HS-27A (cell line): ENCODE measurements at regions not wholly inside any gene's neighbourhood (a gene's known extent, or its start where the extent isn't known, plus 50 kb on each side); places are given as distances from the start of the nearest gene placed in this dataset.
A peak's percentile ranks its signal among the peaks of the same experiment; 100 is the strongest.
"Not testable (repeated sequence)": the region's sequence is repeated elsewhere in the genome, so short reads cannot be mapped to it uniquely, and the experiment has no call there.

Experiments
- DNase-seq: peaks from one replicate; pipeline ENCODE4 v3.0.0-alpha.2; 2012; ENCODE audit warnings: low read depth, missing footprints

DNA sequence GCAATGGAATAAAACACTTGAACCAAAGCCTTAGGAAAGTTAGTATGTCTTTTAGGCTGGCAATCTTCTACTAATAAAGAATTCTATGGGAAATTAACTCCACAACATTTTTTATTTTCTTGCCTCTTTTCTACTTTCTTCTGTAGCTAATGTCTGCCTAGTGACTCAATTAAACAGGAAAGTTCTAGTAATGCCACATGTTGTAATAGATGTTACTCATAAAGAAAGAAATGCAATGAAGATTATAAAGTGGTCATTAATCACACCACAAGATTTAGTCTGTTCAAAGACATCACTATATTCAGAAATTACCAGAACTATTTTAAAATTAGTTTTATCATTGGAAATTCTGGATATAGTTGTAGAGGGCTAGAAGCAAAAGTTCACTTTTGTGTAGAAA is 329.7 kb downstream of the SI start:
- no peak for DNase-seq

DNA sequence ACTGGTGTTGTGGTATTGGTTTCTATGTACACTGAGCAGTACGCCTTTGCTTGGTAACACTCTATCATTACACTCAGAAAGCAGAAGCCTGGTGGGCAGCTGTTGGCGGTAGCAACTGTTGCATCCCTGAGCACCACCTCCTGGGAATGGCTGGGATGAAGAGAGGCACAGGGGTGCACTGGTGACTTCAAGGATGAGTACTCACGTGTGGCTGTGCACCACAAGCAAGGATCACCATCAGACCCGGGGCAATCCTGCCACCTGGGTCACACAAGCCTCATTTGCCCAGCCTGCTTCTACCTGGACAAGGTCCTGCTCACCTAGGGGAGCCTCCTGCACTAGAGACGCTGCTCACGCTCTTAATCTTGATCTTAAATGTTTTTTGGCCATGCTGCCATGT is 336.4 kb downstream of the SI start:
- DNase-seq: no peak

DNA sequence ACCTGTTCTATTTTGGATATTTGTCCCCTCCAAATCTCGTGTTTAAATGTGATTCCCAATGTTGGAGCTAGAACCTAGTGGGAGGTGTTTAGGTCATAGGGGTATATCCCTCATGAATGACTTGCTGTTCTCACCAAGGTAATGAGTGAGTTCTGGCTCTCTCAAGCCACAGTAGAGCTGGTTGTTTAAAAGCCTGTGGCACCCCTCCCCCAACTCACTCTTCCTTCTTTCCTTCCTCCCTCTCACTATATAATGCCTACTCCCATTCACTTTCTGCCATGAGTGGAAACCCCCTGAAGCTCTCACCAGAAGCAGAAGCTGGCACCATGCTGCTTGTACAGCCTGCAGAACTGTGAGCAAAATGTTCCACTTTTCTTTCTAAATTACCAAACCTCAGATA is 341.1 kb downstream of the SI start:
- no peak for DNase-seq

DNA sequence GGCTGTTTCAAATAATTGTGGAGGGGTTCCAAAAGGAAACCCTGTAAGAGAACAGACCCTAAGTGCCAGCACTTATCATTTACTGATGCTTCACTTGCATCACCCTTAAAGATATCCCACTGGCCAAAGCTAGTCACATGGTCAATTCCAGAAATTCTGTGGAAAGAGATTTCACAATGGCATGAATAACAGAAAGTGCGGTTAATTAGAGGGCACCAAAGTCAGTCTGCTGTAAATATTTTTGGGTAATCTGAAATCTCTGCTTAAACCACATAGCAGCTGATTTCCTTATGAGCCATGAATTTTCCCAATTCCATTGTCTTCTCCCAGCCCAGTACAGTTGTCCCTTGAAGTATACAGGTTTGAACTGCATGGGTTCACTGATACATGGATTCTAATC is 346.1 kb downstream of the SI start:
- DNase-seq: no peak

DNA sequence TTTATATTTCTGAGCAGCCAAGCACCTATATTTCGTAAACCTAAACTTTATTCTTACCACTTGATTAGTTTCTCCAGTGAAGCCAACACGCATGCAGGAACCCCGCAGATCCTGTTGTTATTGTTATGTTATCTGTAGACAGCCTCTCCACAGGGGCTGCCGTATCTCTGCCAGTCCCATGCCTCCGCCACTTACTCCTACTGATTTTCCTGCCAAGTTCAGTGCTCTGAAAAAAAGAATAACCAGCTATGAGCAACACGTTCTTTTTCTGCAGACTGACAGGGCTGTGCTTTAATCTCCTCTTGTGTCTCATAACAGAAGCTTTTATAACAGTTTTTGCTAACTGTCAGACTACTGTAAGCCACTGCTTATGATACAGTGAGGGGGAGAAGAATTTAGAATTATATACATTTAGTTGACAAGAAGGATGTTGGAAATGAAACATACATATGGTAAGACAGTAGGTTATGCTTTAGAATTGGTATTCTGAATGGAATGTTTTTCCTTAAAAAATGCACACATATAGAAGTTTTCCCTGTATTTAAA is 347.4 kb downstream of the SI start:
- DNase-seq: no peak

DNA sequence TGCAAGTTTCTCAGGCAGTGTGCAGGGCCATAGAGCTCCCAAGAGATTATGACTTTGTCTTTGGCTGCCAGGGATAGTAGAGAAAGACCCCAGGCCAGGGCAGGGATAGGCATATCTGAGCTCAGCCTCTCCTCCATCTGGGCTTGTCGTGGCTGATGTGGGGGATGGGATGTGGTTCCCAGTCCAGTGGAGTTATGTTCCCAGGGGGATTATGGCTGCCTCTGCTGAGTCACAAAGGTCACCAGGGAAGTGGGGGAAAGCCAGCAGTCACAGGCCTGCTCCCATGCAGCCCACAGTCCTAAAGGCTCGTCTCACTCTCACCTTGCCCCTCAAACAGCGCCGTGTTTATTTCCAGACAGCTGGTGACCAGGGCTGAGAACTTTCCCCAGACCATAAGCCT is 354.9 kb downstream of the SI start:
- DNase-seq: no peak

DNA sequence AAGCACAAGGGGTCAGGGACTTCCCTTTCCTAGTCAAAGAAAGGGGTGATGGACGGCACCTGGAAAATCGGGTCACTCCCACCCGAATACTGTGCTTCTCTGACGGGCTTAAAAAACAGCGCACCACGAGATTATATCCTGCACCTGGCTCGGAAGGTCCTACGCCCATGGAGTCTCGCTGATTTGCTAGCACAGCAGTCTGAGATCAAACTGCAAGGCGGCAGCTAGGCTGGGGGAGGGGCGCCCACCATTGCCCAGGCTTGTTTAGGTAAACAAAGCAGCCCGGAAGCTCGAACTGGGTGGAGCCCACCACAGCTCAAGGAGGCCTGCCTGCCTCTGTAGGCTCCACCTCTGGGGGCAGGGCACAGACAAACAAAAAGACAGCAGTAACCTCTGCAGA is 375.5 kb downstream of the SI start:
- DNase-seq: not testable (repeated sequence)

DNA sequence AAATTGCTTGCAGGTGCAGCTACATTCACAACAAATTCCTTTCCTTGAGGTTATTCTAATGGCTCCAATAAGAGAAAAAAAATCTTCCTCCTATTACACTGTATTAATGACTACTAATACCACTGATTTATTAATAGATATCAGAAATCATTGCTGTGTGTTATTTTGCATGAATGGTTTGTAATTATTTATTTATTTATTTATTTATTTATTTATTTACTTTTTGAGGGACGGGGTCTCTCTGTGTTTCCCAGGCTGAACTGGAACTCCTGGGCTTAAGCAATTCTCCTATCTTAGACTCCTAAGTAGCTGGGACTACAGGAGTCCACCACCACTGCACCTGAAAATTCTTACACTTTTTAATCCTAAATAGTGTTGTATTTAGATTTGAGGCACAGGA is 390.4 kb downstream of the SI start:
- DNase-seq: no peak

DNA sequence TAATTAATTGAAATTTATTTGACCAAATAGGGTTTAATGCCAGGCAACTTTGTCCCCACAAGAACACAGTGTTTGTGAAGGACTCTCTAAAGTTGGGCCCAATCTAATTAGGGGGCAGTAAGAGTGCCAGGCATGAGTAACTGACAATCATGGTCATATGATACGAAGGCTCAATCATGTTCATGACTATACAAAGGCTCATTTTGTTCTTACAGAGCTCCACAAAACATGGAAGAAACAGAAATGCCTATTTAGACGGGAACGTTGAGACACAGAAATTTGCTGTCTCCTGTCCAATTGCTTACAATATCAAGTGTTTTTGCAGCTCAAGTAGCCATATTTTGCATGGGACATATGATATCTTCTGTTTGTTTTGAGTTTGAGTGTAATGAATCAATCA is 391.1 kb downstream of the SI start:
- DNase-seq: no peak

DNA sequence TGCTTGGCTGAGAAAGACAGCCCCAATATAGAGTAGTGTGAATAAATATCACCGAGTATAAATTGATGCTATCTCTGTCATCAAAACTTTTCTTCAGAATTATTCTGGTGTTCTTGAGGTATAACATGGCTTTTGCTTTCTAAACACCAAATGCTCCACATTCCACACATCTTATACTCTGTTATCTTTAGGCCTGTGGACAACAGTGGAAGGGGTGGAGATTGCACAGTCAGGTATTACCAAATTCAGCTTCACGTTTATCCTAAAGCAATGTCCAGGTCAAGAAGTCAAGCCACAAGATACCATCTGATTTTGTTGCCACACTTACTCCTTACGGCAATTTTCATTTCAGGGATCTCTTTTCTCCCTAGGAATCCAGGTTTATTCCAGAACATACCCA is 394.8 kb downstream of the SI start:
- DNase-seq: peak; percentile 17

DNA sequence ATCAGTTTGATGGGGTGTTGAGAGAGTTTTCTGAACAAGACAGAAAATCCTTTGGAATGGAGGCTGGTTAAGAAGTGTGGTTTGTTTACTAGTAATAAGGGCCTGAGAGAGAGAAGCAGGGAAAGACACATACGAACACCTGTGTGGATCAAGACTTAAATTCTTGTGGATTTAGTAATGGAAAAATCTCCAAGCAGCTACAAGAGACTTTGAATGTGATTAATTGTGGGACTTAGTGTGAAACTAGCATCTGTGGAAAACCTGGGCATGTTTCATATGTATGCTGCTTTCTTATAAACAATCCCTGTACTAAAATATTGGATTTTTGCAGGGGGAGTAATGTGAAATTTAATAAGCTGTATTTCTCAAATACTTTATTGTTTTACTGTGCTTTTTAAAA is 399.1 kb downstream of the SI start:
- DNase-seq: no peak

DNA sequence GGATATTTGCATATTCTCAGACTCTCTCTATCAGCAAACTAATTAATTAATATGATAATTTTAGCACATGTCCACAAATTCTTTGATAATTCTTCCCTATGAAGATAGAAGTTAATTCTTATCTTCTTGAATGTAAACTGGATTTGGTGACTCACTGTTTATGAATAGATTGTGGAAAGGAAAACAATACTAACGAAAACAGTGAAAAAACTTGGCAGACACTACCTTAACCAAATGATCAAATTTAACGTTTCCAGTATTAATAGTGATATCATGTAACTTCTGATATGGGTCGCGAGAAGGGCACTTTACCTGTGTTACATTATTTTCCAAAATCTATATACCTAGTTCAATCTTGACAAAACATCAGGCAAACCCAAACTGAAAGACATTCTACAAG is 401.0 kb downstream of the SI start:
- DNase-seq: no peak

DNA sequence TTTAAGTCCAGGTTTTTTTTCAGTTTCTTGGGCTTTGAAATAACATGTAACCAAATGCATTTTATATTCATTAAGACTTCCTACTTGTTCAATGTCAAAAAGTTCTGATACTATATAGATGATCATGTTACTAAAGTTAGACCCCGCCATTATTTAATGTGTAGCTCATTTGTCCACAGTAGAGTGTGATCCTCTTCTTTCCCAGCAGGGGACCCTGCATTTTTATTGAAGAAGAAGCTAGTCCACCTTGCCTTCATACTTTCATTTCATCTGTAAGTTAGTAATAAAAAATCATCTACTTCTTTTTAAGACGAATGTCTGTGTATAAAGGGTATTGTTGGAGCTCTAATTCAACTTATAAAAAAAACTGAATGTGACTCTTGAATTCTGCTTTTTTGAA is 404.6 kb downstream of the SI start:
- no peak for DNase-seq

DNA sequence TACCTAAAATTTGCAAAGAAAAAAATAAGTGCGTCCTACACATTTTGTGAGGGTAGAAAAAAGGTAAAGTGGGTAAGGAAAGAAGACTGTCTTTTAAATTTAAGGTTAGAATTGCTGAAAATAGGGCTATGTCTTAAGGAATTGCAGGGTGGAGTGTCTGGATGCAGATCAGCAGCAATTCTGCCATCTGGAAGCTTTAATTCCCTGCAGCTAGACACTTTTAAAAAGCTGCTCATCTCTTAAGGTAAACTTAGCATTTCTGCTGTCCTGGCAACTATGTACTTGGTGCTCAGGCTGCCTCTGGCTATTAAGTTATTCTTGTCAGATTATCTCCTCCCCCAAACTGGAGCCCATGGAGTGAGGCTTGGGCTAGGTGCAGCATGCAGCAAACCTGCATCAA is 420.2 kb downstream of the SI start:
- DNase-seq: no peak

DNA sequence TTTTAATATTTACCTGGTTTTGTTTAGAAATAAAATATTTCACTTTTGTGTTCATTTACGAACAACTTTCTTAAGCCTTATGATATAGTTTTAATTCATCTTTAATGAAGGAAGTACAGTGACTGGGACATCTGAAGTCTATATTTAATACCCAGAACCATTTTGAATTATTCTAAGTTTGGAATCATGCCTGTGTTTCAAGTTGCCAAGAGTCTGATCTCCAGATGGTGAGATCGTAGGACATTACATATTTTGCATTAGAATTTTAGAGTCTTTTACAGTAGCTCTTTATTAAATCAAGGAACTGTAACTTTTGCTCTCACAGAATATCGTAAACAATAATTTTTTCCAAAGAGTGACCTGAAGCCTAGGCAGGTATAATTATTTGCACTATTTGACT is 420.7 kb downstream of the SI start:
- DNase-seq: no peak

DNA sequence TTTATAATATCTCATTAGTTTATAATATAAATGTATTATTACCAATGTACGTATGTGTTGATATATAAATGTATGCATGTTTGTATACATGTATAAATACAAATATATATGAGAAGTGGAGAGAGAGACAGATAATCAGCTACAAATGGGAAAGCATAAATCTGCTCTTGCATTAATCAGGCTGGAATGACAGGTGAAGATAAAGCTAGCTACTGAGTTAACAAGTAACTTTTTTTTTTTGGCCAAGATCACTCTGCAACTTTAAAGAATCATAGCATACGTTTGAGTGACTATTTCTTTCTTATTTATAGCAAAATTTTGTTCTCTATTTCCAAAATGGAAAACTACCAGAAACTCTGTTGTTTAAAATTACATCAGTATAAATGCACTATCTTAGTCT is 422.8 kb downstream of the SI start:
- DNase-seq: no peak

DNA sequence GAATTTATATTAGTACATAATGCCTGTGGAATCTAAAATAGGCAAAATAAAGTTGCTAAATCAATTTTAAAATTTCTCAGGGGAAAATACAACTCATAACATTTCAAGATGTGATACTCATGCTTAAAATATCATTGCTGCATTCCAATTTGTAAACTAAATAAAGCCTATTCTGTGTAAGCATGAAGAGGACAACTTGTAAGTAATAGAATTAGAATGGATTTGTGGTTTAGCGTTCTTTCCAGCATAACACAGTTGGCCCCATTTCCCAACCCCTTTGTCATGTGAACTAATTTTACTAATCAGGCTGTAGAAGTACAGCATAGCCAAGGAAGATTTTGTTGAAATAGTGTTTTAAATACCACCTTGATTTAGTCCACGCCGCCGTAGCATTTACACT is 437.2 kb downstream of the SI start:
- peak; percentile 27 for DNase-seq

DNA sequence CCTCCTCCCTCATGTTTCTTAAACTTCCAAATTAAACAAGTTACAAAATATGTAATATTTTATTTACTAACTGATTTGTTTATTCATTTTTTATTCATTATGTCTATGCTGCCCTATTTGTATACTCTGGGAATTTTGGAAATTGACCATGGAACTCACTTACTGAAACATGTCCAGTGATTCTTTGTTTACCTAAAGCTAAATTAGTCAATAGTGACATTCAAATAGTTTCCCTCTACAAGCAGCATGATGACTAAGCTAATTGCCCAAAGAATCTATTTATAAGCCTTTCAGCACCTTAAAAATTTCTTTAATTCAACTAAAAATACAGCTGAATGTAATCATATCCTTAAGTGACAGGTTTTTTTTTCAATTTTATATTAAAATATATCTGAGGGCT is 437.7 kb downstream of the SI start:
- no peak for DNase-seq

DNA sequence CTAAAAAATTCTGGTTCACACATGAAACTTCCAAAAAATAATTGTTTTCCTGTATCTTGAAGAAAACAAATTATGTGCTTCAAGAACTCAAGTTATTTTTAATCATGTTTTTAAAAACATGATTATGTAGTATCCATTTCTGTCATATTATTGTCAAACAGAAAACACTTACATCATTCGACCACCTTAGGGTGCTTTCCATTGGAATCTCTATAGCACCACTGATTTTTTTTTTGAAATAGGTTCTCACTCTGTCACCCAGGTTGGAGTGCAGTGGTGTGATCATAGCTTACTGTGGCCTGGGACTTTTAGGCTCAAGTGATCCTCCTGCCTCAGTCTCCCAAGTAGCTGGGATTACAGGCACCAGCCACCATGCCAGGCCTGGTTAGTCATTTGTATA is 457.3 kb downstream of the SI start:
- DNase-seq: no peak

DNA sequence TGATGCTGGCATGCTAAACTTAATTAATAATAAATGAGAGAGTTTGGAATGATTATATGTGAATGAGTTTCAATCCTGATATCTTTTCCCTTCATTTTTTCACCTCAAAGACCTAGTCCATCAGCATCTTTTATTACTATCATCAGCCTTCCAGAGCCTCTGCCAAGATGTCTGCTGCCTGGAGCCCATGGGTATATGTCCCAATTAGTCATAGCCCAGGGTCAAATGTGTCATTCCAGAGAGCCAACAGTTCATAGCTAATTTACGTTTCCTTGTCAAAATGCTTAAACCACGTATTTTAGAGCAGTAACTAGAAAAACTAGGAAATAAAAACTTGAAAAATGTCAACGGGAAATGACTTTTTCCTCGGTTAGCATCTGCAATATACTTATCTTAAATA is 457.9 kb downstream of the SI start:
- DNase-seq: no peak

DNA sequence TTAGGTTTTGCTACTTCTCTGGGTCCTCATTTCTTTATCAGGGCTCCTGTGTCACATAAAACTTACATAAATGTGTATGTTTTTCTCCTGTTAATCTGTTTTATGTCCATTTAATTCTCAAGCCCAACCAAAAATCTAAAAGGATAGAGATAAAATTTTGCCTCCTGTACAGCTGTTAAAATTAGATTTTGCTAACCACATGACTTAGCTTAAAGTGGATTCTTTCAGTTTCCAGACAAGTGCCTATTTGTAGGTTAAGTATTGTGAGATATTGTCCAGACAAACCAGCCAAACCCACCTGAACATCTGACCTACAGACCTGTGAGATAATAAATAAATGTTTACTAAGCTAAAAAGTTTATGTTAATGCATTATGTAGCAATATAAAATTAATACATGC is 465.5 kb downstream of the SI start:
- DNase-seq: no peak

DNA sequence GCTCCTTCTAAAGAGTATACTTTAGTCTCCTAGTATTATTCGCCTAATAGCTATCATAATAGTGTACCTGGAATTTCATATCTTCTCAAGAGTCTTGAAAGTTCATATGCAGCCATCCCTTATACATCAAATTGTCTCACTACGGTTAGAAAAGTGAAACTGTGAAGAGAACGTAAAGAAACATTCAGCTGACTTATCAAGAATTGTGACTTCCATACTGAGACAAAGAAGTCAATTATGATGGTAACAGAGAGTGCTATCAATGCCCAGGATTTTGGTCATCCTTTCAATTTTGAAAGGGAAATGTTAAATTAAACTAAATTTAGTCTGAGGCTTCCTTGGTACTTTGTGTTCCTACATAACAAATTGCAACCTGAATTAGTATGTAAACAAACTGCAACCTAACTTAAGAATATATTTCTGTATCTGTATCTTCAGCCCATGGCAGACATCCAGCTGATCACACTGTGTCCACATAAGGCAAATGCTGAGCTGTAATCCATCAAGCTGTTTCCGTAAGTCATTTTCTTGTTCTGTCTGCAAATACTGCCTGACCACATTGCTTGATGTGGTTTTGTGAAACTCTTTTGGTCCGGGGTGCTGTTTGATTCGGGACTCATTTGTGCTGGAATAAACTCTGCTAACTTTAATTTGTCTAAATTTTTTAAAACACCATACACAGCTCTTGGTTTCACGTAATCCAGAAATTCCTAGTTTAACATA is 469.6 kb downstream of the SI start:
- DNase-seq: no peak

DNA sequence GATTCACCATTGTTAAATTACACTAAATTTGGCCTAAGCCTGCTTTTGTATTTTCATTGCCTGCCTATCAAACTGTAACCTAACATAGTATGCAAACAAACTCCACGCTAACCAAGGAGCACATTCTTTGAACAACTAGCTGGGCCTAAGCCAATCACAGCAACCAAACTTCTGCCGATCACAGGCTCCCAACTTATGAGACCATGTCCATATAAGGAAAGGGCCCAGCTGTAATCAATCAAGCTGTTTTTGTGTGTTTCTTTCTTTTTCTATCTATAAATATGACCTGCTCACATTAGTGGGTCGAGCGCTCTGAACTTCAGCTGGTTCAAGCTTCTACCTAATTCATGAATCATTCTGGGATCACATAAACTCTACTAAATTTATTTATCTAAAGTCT is 473.6 kb downstream of the SI start:
- DNase-seq: no peak

DNA sequence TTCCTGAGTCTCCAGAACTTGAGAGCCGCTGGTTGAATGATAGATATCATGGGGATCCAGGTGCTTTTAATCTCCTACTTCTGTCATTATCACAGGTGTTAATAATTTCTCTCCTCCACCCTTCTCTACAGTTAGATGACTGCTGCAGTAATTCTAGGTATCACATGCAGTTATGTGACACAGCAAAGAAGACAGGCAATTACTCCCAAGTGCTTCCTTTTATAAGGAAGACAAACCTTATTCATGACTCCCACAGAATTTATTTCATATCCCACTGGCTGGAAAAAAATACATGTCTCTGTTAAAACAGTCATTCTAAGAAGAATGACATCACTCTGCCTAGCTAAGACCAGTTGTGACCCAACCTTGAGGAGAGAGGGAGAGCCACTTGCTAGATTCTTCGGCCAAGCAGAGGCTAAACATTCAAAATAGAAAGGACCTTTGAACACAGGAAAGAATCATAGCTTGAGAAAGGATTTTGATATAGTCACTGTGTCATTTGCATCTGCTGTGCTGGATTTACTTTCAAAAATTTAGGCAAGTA is 500.6 kb downstream of the SI start:
- no peak for DNase-seq
